PC-3 (cell line): ENCODE measurements at regions not wholly inside any gene's neighbourhood (a gene's known extent, or its start where the extent isn't known, plus 50 kb on each side); places are given as distances from the start of the nearest gene placed in this dataset.
"Not testable (repeated sequence)": the region's sequence is repeated elsewhere in the genome, so short reads cannot be mapped to it uniquely, and the experiment has no call there.

Experiments
- ATAC-seq: fragments of 200-7000 bp; cut with Tn5 transposase; 2 replicates; pipeline ENCODE4 v1.9.1; 2020; ENCODE audit warnings: mild to moderate bottlenecking, moderate library complexity
- BruUV-seq: library from RNA; stranded (reverse); fragments of 400-500 nt; replicated peaks from 2 replicates; lab custom pipeline; 2021; lab: Mats Ljungman, UMichigan
- CTCF ChIA-PET: fragments of 300-600 bp; sonication (Branson Sonifier 250); formaldehyde crosslinking; loops from one replicate; lab custom pipeline; 2022; ENCODE audit warnings: antibody characterized with exemption; lab: Charles Lee
- POLR2A ChIA-PET: fragments of 300-600 bp; sonication (Branson Sonifier 250); formaldehyde crosslinking; loops from one replicate; lab custom pipeline; 2022; ENCODE audit warnings: antibody characterized with exemption; ENCODE audit not compliant: unreplicated experiment; lab: Charles Lee
- DNase-seq: peaks from one replicate; pipeline ENCODE4 v3.0.0-alpha.2; 2015
- H2AFZ ChIP-seq: fragments of 300-600 bp; sonication (generic); 2 replicates; pipeline ENCODE4 v1.6.0; 2016; ENCODE audit warnings: antibody characterized with exemption, low read length
- H3F3A ChIP-seq: fragments of 300-600 bp; sonication (generic); one replicate; pipeline ENCODE4 v1.6.0; 2017; ENCODE audit warnings: antibody characterized with exemption, low read length, control low read depth, mild to moderate bottlenecking; ENCODE audit not compliant: unreplicated experiment
- H3K27ac ChIP-seq: fragments of 300-600 bp; sonication (generic); 2 replicates; pipeline ENCODE4 v1.5.1; 2016; ENCODE audit warnings: mild to moderate bottlenecking, low read length
- H3K27me3 ChIP-seq: fragments of 300-600 bp; sonication (generic); 2 replicates; pipeline ENCODE4 v1.6.1; 2016; ENCODE audit warnings: low read length, mixed read lengths
- H3K36me3 ChIP-seq: fragments of 300-600 bp; sonication (generic); 2 replicates; pipeline ENCODE4 v1.6.1; 2016; ENCODE audit warnings: low read depth, mixed run types, low read length, mixed read lengths
- H3K4me1 ChIP-seq: fragments of 300-600 bp; sonication (generic); 2 replicates; pipeline ENCODE4 v1.5.1; 2016; ENCODE audit warnings: low read length; ENCODE audit not compliant: insufficient read depth
- H3K4me2 ChIP-seq: fragments of 300-600 bp; sonication (generic); 2 replicates; pipeline ENCODE4 v1.6.0; 2016; ENCODE audit warnings: low read length
- H3K4me3 ChIP-seq: fragments of 300-600 bp; sonication (generic); 2 replicates; pipeline ENCODE4 v1.5.1; 2016; ENCODE audit warnings: mild to moderate bottlenecking, low read length, mixed read lengths
- H3K79me2 ChIP-seq: fragments of 300-600 bp; sonication (generic); 2 replicates; pipeline ENCODE4 v1.6.1; 2017; ENCODE audit warnings: low read length, mixed read lengths
- H3K9ac ChIP-seq: fragments of 300-600 bp; sonication (generic); 2 replicates; pipeline ENCODE4 v1.6.0; 2016; ENCODE audit warnings: mild to moderate bottlenecking, low read length
- H3K9me2 ChIP-seq: fragments of 300-600 bp; sonication (generic); replicated peaks from 2 replicates; pipeline ENCODE4 v1.6.1; 2016; ENCODE audit warnings: mixed run types, low read length, mixed read lengths
- H3K9me3 ChIP-seq: fragments of 300-600 bp; sonication (generic); 2 replicates; pipeline ENCODE4 v1.6.1; 2016; ENCODE audit warnings: low read length, mixed read lengths
- H4K20me1 ChIP-seq: fragments of 300-600 bp; sonication (generic); 2 replicates; pipeline ENCODE4 v1.6.1; 2016; ENCODE audit warnings: low read length, mixed read lengths
- CTCF ChIP-seq: fragments of 300-600 bp; sonication (generic); conservative IDR thresholded peaks from 2 replicates; pipeline ENCODE4 v1.5.1; 2017; ENCODE audit warnings: antibody characterized with exemption, low read depth, mild to moderate bottlenecking, low read length
- EZH2 ChIP-seq: fragments of 300-600 bp; sonication (generic); IDR thresholded peaks from one replicate; pipeline ENCODE4 v1.6.1; 2017; ENCODE audit warnings: antibody characterized with exemption, mild to moderate bottlenecking, low read length; ENCODE audit not compliant: unreplicated experiment
- EZH2phosphoT487 ChIP-seq: fragments of 300-600 bp; sonication (generic); IDR thresholded peaks from 2 replicates; pipeline ENCODE4 v1.6.1; 2018; ENCODE audit warnings: mild to moderate bottlenecking, antibody characterized with exemption, low read length, borderline replicate concordance
- intact Hi-C: fragments of 100-400 bp; cut with micrococcal nuclease; formaldehyde crosslinking; loops from 2 replicates; pipeline ENCODE4 v1.9.0; 2023

GRCh38 chr3:63736757-63737156 is 82.3 kb upstream of the C3orf49 start:
- POLR2A ChIA-PET, H3K4me3 ChIP-seq, H3K4me1 ChIP-seq, H2AFZ ChIP-seq, DNase-seq, H3K27ac ChIP-seq, H3K36me3 ChIP-seq, H3F3A ChIP-seq, H3K27me3 ChIP-seq, CTCF ChIA-PET, intact Hi-C loops, H4K20me1 ChIP-seq, ATAC-seq, H3K9ac ChIP-seq, BruUV-seq, H3K9me3 ChIP-seq, H3K4me2 ChIP-seq, H3K79me2 ChIP-seq, H3K9me2 ChIP-seq: not testable (repeated sequence)

GRCh38 chr3:63738577-63738976 is 80.5 kb upstream of the C3orf49 start:
- H3K9ac ChIP-seq, H3K79me2 ChIP-seq, CTCF ChIA-PET, H4K20me1 ChIP-seq, H2AFZ ChIP-seq, H3F3A ChIP-seq, H3K4me2 ChIP-seq, H3K9me3 ChIP-seq, H3K4me1 ChIP-seq, H3K4me3 ChIP-seq, ATAC-seq, H3K36me3 ChIP-seq, H3K9me2 ChIP-seq, H3K27ac ChIP-seq, DNase-seq, BruUV-seq, intact Hi-C loops, POLR2A ChIA-PET, H3K27me3 ChIP-seq: not testable (repeated sequence)

- no peaks in the 10 kb centered on the region for H4K20me1 ChIP-seq
- no peak overlapping the region for H3K4me3 ChIP-seq
- ChIA-PET CTCF (no interaction called here), POLR2A (no interaction called here)
- H3K4me2 ChIP-seq, result no peak overlapping the region
- ATAC-seq, result no peak
- no peaks in the 10 kb centered on the region for H3F3A ChIP-seq
- no peaks in the 10 kb centered on the region for H3K4me1 ChIP-seq
- H3K79me2 ChIP-seq, result no peaks in the 10 kb centered on the region
- no peak for TF ChIP-seq CTCF
- TF ChIP-seq EZH2phosphoT487, result no peak
- no peak for TF ChIP-seq EZH2
- H3K27me3 ChIP-seq, result no peaks in the 10 kb centered on the region
- H3K9ac ChIP-seq, result no peak overlapping the region
- BruUV-seq, result no TSS peak
- no peaks in the 10 kb centered on the region for H3K36me3 ChIP-seq
- H3K9me2 ChIP-seq, result no peaks in the 10 kb centered on the region
- H3K27ac ChIP-seq, result no peak overlapping the region
- intact Hi-C loops, result no loop called here
- no peak overlapping the region for H2AFZ ChIP-seq
- H3K9me3 ChIP-seq, result no peaks in the 10 kb centered on the region
- DNase-seq, result no peak
Measured at GRCh38 chr3:63739474-63739873, 79.6 kb upstream of the C3orf49 start.

- ChIA-PET CTCF (no interaction called here), POLR2A (no interaction called here)
- Histone ChIP-seq H4K20me1 (no peaks in the 10 kb centered on the region), H3K79me2 (no peaks in the 10 kb centered on the region), H3K27ac (no peak overlapping the region), H3K27me3 (no peaks in the 10 kb centered on the region), H3K4me2 (no peak overlapping the region), H3K4me1 (no peaks in the 10 kb centered on the region), H3K4me3 (no peak overlapping the region), H3K36me3 (no peaks in the 10 kb centered on the region), H2AFZ (no peak overlapping the region), H3K9me2 (no peaks in the 10 kb centered on the region), H3F3A (no peaks in the 10 kb centered on the region), H3K9ac (no peak overlapping the region), H3K9me3 (no peaks in the 10 kb centered on the region)
- intact Hi-C loops, result no loop called here
- no peak for TF ChIP-seq EZH2phosphoT487
- no peak for TF ChIP-seq CTCF
- no peak for TF ChIP-seq EZH2
- ATAC-seq, result no peak
- no TSS peak for BruUV-seq
- DNase-seq, result no peak
Measured at GRCh38 chr3:63740116-63740515, 79.0 kb upstream of the C3orf49 start.

GRCh38 chr3:63744693-63745092 is 74.4 kb upstream of the C3orf49 start:
- H2AFZ ChIP-seq, H3K9me3 ChIP-seq, BruUV-seq, ATAC-seq, H3K9ac ChIP-seq, H3K27me3 ChIP-seq, CTCF ChIA-PET, H3K4me3 ChIP-seq, H3K36me3 ChIP-seq, POLR2A ChIA-PET, H3K4me2 ChIP-seq, intact Hi-C loops, H3K27ac ChIP-seq, H3K4me1 ChIP-seq, H4K20me1 ChIP-seq, H3K9me2 ChIP-seq, H3F3A ChIP-seq, H3K79me2 ChIP-seq, DNase-seq: not testable (repeated sequence)
